AG04450 (cell line): ENCODE measurements at regions not wholly inside any gene's neighbourhood (a gene's known extent, or its start where the extent isn't known, plus 50 kb on each side); places are given as distances from the start of the nearest gene placed in this dataset.

ENCODE experiments used
- CTCF ChIA-PET: fragments of 300-600, 350-600 bp; formaldehyde crosslinking; extraction: SDS; loops from one replicate; lab custom pipeline; 2022; ENCODE audit warnings: antibody characterized with exemption, inconsistent platforms; lab: Charles Lee
- POLR2A ChIA-PET: fragments of 350-600 bp; formaldehyde crosslinking; extraction: SDS; loops from one replicate; lab custom pipeline; 2021; ENCODE audit warnings: antibody characterized with exemption, inconsistent platforms; lab: Yijun Ruan, JAX
- DNase-seq: peaks from one replicate; pipeline ENCODE4 v3.0.0-alpha.2; 2011; ENCODE audit warnings: low read depth, low spot score
- H3K27ac ChIP-seq: one replicate; pipeline ENCODE4 v1.5.1; 2012; ENCODE audit warnings: low read depth, low read length, control low read depth
- H3K27me3 ChIP-seq: one replicate; pipeline ENCODE4 v1.6.0; 2012; ENCODE audit warnings: low read length; ENCODE audit not compliant: control insufficient read depth, insufficient read depth
- H3K4me3 ChIP-seq: 2 replicates; pipeline ENCODE4 v1.5.1; 2011; ENCODE audit warnings: mild to moderate bottlenecking, low read depth, low read length, control low read depth
- H3K9me3 ChIP-seq: 2 replicates; pipeline ENCODE4 v1.5.1; 2012; ENCODE audit warnings: low read length; ENCODE audit not compliant: control insufficient read depth, insufficient read depth
- CTCF ChIP-seq: IDR thresholded peaks from 2 replicates; pipeline ENCODE4 v1.5.1; 2011; ENCODE audit warnings: low read depth, low read length, control low read depth, inconsistent platforms

- no peaks in the 10 kb centered on the region for H3K27me3 ChIP-seq
- ChIA-PET CTCF (no interaction called here), POLR2A (no interaction called here)
- no peak overlapping the region for H3K27ac ChIP-seq
- no peak for TF ChIP-seq CTCF
- H3K9me3 ChIP-seq: no peaks in the 10 kb centered on the region
- no peak overlapping the region for H3K4me3 ChIP-seq
- DNase-seq: no peak
Observed at GRCh38 chr2:6314218-6314960, 551.3 kb downstream of the CMPK2 start.

- Histone ChIP-seq H3K27ac (no peak overlapping the region), H3K27me3 (no peaks in the 10 kb centered on the region), H3K9me3 (no peaks in the 10 kb centered on the region), H3K4me3 (no peak overlapping the region)
- TF ChIP-seq CTCF: no peak
- DNase-seq: no peak
- POLR2A ChIA-PET: no interaction called here
- CTCF ChIA-PET: no interaction called here
Observed at GRCh38 chr2:6325616-6326015, 540.1 kb downstream of the CMPK2 start.

GRCh38 chr2:6326958-6327357, 538.7 kb downstream of the CMPK2 start:
- TF ChIP-seq CTCF: no peak
- Histone ChIP-seq H3K27me3 (no peaks in the 10 kb centered on the region), H3K4me3 (no peak overlapping the region), H3K9me3 (no peaks in the 10 kb centered on the region), H3K27ac (no peak overlapping the region)
- CTCF ChIA-PET: no interaction called here
- DNase-seq: no peak
- POLR2A ChIA-PET: no interaction called here

DNA sequence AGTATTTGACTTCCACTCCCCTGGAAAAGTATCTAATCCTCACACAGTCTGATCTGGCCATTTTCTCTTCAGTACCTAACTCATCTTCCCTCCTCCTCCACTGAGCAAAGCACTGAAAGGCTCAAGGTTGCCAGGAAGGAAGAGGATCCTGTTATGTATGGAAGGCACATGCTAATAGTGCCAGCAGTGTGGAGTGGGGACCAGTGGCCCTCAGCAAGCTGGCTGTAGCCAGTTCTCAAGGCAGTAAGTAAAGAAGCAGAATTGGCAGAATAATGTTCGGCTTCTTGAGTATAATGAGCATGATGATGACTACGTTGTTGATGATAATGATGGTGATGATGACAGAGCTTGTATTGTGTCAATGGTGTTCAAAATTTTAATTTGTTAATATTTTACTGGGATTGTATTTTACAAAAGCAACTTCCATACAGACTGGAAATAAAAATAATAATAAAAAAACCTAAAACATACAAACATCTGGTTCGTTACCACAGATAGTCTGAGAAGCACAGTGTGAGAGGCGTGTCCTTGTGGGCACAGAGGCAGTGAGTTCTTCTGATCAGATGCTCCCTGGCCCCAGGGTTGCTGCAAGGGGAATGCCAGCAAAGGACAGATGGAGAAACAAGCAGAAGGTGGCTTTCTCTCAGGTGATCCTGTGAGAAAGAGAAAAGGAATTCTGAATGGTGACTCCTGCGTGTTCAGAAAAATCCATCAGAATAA, 528.8 kb downstream of the CMPK2 start:
- TF ChIP-seq CTCF: no peak
- Histone ChIP-seq H3K27me3 (peaks cover 2% of the 10 kb centered on the region), H3K9me3 (no peaks in the 10 kb centered on the region), H3K27ac (no peak overlapping the region), H3K4me3 (no peak overlapping the region)
- no peak for DNase-seq
- ChIA-PET CTCF (no interaction called here), POLR2A (no interaction called here)

DNA sequence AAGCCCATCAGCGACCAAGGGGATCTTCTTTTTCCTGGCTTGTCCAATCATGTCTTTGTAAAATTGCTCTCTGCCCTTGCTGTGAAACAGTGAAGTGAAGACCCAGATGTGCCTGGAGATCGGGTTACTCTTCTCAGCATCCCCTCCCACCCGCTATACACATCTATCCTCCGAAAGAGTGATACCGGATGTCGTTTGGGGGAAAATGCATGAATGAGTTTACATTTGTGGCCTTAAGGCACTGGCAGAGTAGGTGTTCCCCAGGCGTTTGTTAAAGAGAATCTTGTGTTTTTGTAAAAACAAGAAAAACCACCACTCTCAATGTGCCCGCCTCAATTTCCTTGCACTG, 528.3 kb downstream of the CMPK2 start:
- no peak for DNase-seq
- TF ChIP-seq CTCF: no peak
- Histone ChIP-seq H3K4me3 (no peak overlapping the region), H3K9me3 (no peaks in the 10 kb centered on the region), H3K27ac (no peak overlapping the region), H3K27me3 (peaks cover 2% of the 10 kb centered on the region)
- ChIA-PET POLR2A (no interaction called here), CTCF (no interaction called here)
